ENCODE measurements at regions not wholly inside any gene's neighbourhood (a gene's known extent, or its start where the extent isn't known, plus 50 kb on each side); places are given as distances from the start of the nearest gene placed in this dataset.

GRCh38 chr2:235283246-235283645, 210.6 kb upstream of the AGAP1 start:
- in situ Hi-C loops (cut with HindIII; ENCODE audit: low pct_unique_long_range_greater_than_20kb, low sequenced_read_pairs) (no loop called here), intact Hi-C loops (cut with micrococcal nuclease; ENCODE audit: unreplicated experiment) (no loop called here)
- ChIA-PET CTCF (no interaction called here), POLR2A (no interaction called here)
- Histone ChIP-seq H3K9me3 (ENCODE audit: control insufficient read depth, insufficient read depth, low read depth, low read length) (no peaks in the 10 kb centered on the region), H3K27me3 (ENCODE audit: control insufficient read depth, insufficient read depth, low read length) (peaks cover 7% of the 10 kb centered on the region; the same call in 1 of the 2 replicates), H3K27ac (ENCODE audit: low read length) (no peak overlapping the region), H3K4me1 (ENCODE audit: control insufficient read depth, insufficient read depth, low read length) (no peaks in the 10 kb centered on the region), H3K36me3 (ENCODE audit: control insufficient read depth, insufficient read depth, low read length) (no peaks in the 10 kb centered on the region), H3K4me3 (ENCODE audit: low read depth in 2 of 2, low read length in 2 of 2) (no peak overlapping the region)
- ATAC-seq (no peak), DNase-seq (ENCODE audit: low read depth, low spot score) (no peak)
- BruUV-seq (replicated peaks): no TSS peak
- TF ChIP-seq SIN3A (IDR thresholded peaks at IDR 0.05; ENCODE audit: borderline replicate concordance, insufficient read depth, low read depth, low read length) (no peak), POLR2AphosphoS5 (IDR thresholded peaks at IDR 0.05; ENCODE audit: low read depth, low read length) (no peak), REST (IDR thresholded peaks at IDR 0.05; ENCODE audit: insufficient read depth in 1 of 2, low read depth in 2 of 2, low read length in 1 of 2) (no peak), CTCF (IDR thresholded peaks at IDR 0.05) (no peak)

- no TSS peak for BruUV-seq (replicated peaks)
- ATAC-seq (no peak), DNase-seq (ENCODE audit: low read depth, low spot score) (no peak)
- ChIA-PET CTCF (no interaction called here), POLR2A (no interaction called here)
- Histone ChIP-seq H3K36me3 (ENCODE audit: control insufficient read depth, insufficient read depth, low read length) (no peaks in the 10 kb centered on the region), H3K9me3 (ENCODE audit: control insufficient read depth, insufficient read depth, low read depth, low read length) (no peaks in the 10 kb centered on the region), H3K4me3 (ENCODE audit: low read depth in 2 of 2, low read length in 2 of 2) (no peak overlapping the region), H3K27ac (ENCODE audit: low read length) (no peak overlapping the region), H3K4me1 (ENCODE audit: control insufficient read depth, insufficient read depth, low read length) (no peaks in the 10 kb centered on the region), H3K27me3 (ENCODE audit: control insufficient read depth, insufficient read depth, low read length) (peaks cover 9% of the 10 kb centered on the region)
- intact Hi-C loops (cut with micrococcal nuclease; ENCODE audit: unreplicated experiment) (no loop called here), in situ Hi-C loops (cut with HindIII; ENCODE audit: low pct_unique_long_range_greater_than_20kb, low sequenced_read_pairs) (no loop called here)
- TF ChIP-seq POLR2AphosphoS5 (IDR thresholded peaks at IDR 0.05; ENCODE audit: low read depth, low read length) (no peak), REST (IDR thresholded peaks at IDR 0.05; ENCODE audit: insufficient read depth in 1 of 2, low read depth in 2 of 2, low read length in 1 of 2) (no peak)
Measured at GRCh38 chr2:235286622-235287374, 207.0 kb upstream of the AGAP1 start.
